HepG2 (cell line): ENCODE measurements at regions not wholly inside any gene's neighbourhood (a gene's known extent, or its start where the extent isn't known, plus 50 kb on each side); places are given as distances from the start of the nearest gene placed in this dataset.

Experiments
- ATAC-seq: fragments of 200-7000 bp; cut with Tn5 transposase; 3 replicates; pipeline ENCODE4 v1.9.1; 2020; ENCODE audit warnings: mild to moderate bottlenecking, moderate library complexity
- BruUV-seq: library from RNA; stranded (reverse); fragments of 400-500 nt; replicated peaks from 2 replicates; lab custom pipeline; 2021; lab: Mats Ljungman, UMichigan
- CTCF ChIA-PET: fragments of 300-600 bp; formaldehyde crosslinking; extraction: SDS; loops from one replicate; lab custom pipeline; 2021; ENCODE audit warnings: low total read pairs, inconsistent platforms, low intra/inter-chr PET ratio; lab: Yijun Ruan, JAX
- POLR2A ChIA-PET: fragments of 350-600 bp; sonication (Branson Sonifier 250); formaldehyde crosslinking; loops from one replicate; lab custom pipeline; 2020; ENCODE audit warnings: antibody characterized with exemption, inconsistent platforms; lab: Yijun Ruan, JAX
- DNase-seq: peaks from one replicate; pipeline ENCODE4 v3.0.0-alpha.2; 2015; ENCODE audit warnings: low spot score
- FAIRE-seq: peaks from 3 replicates; lab custom pipeline; 2011; peaks lifted over from hg19 to GRCh38; lab: Jason Lieb, UNC
- H2AFZ ChIP-seq: one replicate; pipeline ENCODE4 v1.6.1; 2011; ENCODE audit warnings: low read length, inconsistent platforms
- H3K27ac ChIP-seq: fragments of 300-600 bp; 3 replicates; pipeline ENCODE4 v1.8.0; 2011; ENCODE audit warnings: mixed run types, mild to moderate bottlenecking, mixed read lengths, low read length, inconsistent platforms; ENCODE audit not compliant: insufficient read depth; ENCODE audit errors: extremely low read length
- H3K27me3 ChIP-seq, 2 experiments: fragments of 200-600 bp in 1 of 2; 2 replicates in 1 of 2; 3 replicates in 1 of 2; pipeline versions ENCODE4 v1.6.0 to v1.8.0; 2011; ENCODE audit warnings: low read length in 2 of 2, mild to moderate bottlenecking in 2 of 2, moderate library complexity in 2 of 2, inconsistent platforms in 1 of 2; ENCODE audit not compliant: insufficient read depth in 2 of 2, control insufficient read depth in 1 of 2
- H3K36me3 ChIP-seq, 2 experiments: fragments of 200-600 bp in 1 of 2; replicated peaks in 1 of 2; 2 replicates in 1 of 2; 3 replicates in 1 of 2; pipeline versions ENCODE4 v1.5.1 to v1.8.0; 2011; ENCODE audit warnings: low read length in 2 of 2, inconsistent platforms in 1 of 2; ENCODE audit not compliant: insufficient read depth in 2 of 2, control insufficient read depth in 1 of 2
- H3K4me1 ChIP-seq: 2 replicates; pipeline ENCODE4 v1.5.1; 2012; ENCODE audit warnings: low read length, inconsistent platforms; ENCODE audit not compliant: insufficient read depth
- H3K4me2 ChIP-seq: 2 replicates; pipeline ENCODE4 v1.6.0; 2011; ENCODE audit warnings: low read depth, low read length, inconsistent platforms
- H3K4me3 ChIP-seq, 3 experiments: fragments of 200-600 bp in 1 of 3; sonication (generic), shearing (Covaris generic) in 1 of 3; replicated peaks in 1 of 3; 2 replicates each; pipeline ENCODE4 v1.5.1; 2011 to 2016; ENCODE audit warnings: low read length in 3 of 3, inconsistent platforms in 2 of 3, low read depth in 2 of 3, mild to moderate bottlenecking in 2 of 3, control low read depth in 1 of 3, mixed read lengths in 1 of 3; ENCODE audit not compliant: insufficient read depth in 1 of 3
- H3K79me2 ChIP-seq: one replicate; pipeline ENCODE4 v1.6.1; 2011; ENCODE audit warnings: low read length, inconsistent platforms; ENCODE audit not compliant: insufficient read depth
- H3K9ac ChIP-seq: 2 replicates; pipeline ENCODE4 v1.6.0; 2011; ENCODE audit warnings: mild to moderate bottlenecking, low read depth, low read length, inconsistent platforms; ENCODE audit not compliant: insufficient read depth
- H3K9me3 ChIP-seq: 2 replicates; pipeline ENCODE4 v1.5.1; 2012; ENCODE audit warnings: mild to moderate bottlenecking, low read length
- H4K20me1 ChIP-seq: 2 replicates; pipeline ENCODE4 v1.6.0; 2011; ENCODE audit warnings: inconsistent platforms, mild to moderate bottlenecking, low read length, moderate library complexity; ENCODE audit not compliant: insufficient read depth
- AGO2 ChIP-seq: fragments of 200-400 bp; formaldehyde crosslinking; optimal IDR thresholded peaks from 2 replicates; pipeline ENCODE3; 2017; ENCODE audit warnings: mild to moderate bottlenecking, low read depth, low read length, moderate library complexity
- ETV6 ChIP-seq: sonication (generic); formaldehyde crosslinking; conservative IDR thresholded peaks from 2 replicates; pipeline ENCODE4 v1.4.0; 2020; ENCODE audit warnings: missing genetic modification reagents
- HNRNPLL ChIP-seq: fragments of 200-400 bp; formaldehyde crosslinking; IDR thresholded peaks from 2 replicates; pipeline ENCODE4 v1.6.1; 2017; ENCODE audit warnings: mild to moderate bottlenecking, low read depth, low read length; ENCODE audit not compliant: poor library complexity, severe bottlenecking
- JUND ChIP-seq: sonication (generic); formaldehyde crosslinking; IDR thresholded peaks from 2 replicates; pipeline ENCODE4 v1.8.0; 2022; ENCODE audit warnings: mild to moderate bottlenecking, missing genetic modification reagents
- KDM2A ChIP-seq: sonication (generic); formaldehyde crosslinking; IDR thresholded peaks from 2 replicates; pipeline ENCODE4 v1.4.0; 2020; ENCODE audit warnings: low read depth, missing genetic modification reagents, borderline replicate concordance
- KDM6A ChIP-seq: IDR thresholded peaks from 2 replicates; pipeline ENCODE4 v1.6.1; 2016; ENCODE audit warnings: low read depth
- SIN3A ChIP-seq: IDR thresholded peaks from 2 replicates; pipeline ENCODE4 v1.6.1; 2011; ENCODE audit warnings: low read depth, mild to moderate bottlenecking, control low read depth, low read length, borderline replicate concordance
- ZNF512 ChIP-seq: sonication (generic); formaldehyde crosslinking; IDR thresholded peaks from 2 replicates; pipeline ENCODE4 v1.4.0; 2020; ENCODE audit warnings: mild to moderate bottlenecking, missing genetic modification reagents
- WGBS: methylation state at CpG from one replicate; pipeline ENCODE4 v1.1.6; 2017; ENCODE audit warnings: low lambda C conversion rate; 5-methylcytosine and 5-hydroxymethylcytosine counted together
- in situ Hi-C: cut with HindIII; loops from 2 replicates; pipeline ENCODE4 v1.10.0; 2017; ENCODE audit warnings: low pct_unique_long_range_greater_than_20kb; ENCODE audit not compliant: extremely low pct_ligation_motif_present
- intact Hi-C: fragments of 100-400 bp; cut with micrococcal nuclease; formaldehyde crosslinking; loops from one replicate; pipeline ENCODE4 v1.10.0; 2022; ENCODE audit not compliant: unreplicated experiment
- TF ChIP-seq, protein P1 (sequence below): sonication (generic); formaldehyde crosslinking; IDR thresholded peaks from 2 replicates; pipeline ENCODE4 v1.4.0; 2020; ENCODE audit warnings: mild to moderate bottlenecking, missing genetic modification reagents
- TF ChIP-seq, protein P2 (sequence below): sonication (generic); formaldehyde crosslinking; IDR thresholded peaks from 2 replicates; pipeline ENCODE4 v1.4.0; 2020; ENCODE audit warnings: low read depth, mild to moderate bottlenecking, missing genetic modification reagents

DNA sequence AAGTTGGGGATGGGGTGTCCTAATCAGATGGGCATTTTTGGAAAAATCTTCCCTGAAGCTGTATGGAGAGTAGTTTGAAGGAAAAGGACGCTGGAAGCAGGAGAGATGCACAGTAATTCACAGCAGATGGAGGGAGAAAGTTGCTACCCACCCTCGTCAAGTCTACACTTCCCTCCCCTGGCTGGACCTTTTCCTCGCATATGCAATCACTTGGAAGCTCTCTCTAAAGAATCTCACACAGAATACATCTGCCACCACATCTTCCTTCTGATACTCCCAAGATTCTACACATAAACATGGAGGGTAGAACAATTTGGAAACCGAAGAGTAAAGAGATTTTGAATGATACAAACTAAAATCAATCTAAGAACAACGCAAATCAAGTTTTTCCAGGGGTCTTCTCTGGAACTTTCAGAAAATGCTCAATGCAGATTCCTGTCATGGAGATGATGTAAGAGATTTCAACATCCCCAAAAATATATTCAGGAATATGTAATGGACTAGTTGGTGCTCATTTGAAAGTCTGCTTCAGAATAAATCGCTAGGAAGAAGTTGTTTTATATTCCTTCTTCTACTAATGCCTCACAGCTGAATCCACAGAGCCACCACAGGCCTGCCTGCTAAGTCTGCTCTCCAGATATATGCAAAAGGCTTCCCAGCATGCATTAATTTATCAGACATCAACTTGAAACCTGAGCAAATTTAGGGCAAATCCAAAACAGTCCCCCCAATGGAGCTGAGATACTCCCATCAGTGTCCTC lies 291.5 kb downstream of the LRATD1 start:
- ChIA-PET CTCF (no interaction called here), POLR2A (no interaction called here)
- H4K20me1 ChIP-seq: no peaks in the 10 kb centered on the region
- no peak for DNase-seq
- no peak overlapping the region for H2AFZ ChIP-seq
- BruUV-seq: no TSS peak
- H3K4me3 ChIP-seq: no peak overlapping the region
- H3K79me2 ChIP-seq: no peaks in the 10 kb centered on the region
- no peak for ATAC-seq
- no peaks in the 10 kb centered on the region for H3K4me1 ChIP-seq
- TF ChIP-seq, protein P1, sequence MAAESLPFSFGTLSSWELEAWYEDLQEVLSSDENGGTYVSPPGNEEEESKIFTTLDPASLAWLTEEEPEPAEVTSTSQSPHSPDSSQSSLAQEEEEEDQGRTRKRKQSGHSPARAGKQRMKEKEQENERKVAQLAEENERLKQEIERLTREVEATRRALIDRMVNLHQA (CRISPR knock-in tag): no peak
- TF ChIP-seq ZNF512 (CRISPR knock-in tag): no peak
- TF ChIP-seq KDM6A (CRISPR knock-in tag): no peak
- TF ChIP-seq ETV6 (CRISPR knock-in tag): no peak
- no peak for TF ChIP-seq HNRNPLL
- no peak for FAIRE-seq
- no peak overlapping the region for H3K27ac ChIP-seq
- in situ Hi-C loops (loop anchor here (25.0 kb wide), 1 partner anchor 663 kb away; the partner anchor contains the start of gene DDX1), intact Hi-C loops (no loop called here)
- H3K36me3 ChIP-seq: no peaks in the 10 kb centered on the region
- WGBS: under 1% methylated on average over 6 of the region's 6 CpGs
- H3K27me3 ChIP-seq: no peaks in the 10 kb centered on the region
- H3K9ac ChIP-seq: no peak overlapping the region
- H3K4me2 ChIP-seq: no peak overlapping the region
- H3K9me3 ChIP-seq: no peaks in the 10 kb centered on the region

DNA sequence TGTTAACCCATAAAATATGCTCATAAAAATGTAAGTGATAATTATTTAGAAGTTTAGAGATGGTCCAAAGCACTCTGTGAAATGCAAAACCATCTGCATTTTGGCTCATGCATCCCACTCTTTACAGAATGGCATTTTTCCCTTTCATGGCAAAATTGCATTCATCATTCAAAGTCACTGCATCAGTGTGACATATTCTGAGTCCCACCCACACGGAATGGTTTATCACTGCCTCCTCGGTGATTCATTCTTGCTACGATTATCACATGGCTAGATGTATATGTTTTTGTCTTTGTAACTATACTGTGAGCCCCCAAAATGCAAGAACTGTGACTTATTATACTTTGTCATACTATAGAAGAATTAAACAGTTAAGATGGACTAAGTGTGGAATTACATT lies 293.0 kb downstream of the LRATD1 start:
- POLR2A ChIA-PET: no interaction called here
- ATAC-seq (no peak), DNase-seq (no peak), FAIRE-seq (no peak)
- no peak overlapping the region for H3K4me3 ChIP-seq
- no peak overlapping the region for H3K4me2 ChIP-seq
- H3K36me3 ChIP-seq: no peaks in the 10 kb centered on the region
- intact Hi-C loops (no loop called here), in situ Hi-C loops (loop anchor here (25.0 kb wide), 1 partner anchor 1738 kb away; no protein-coding TSS in a partner anchor)
- CTCF ChIA-PET: no interaction called here
- H3K9me3 ChIP-seq: no peaks in the 10 kb centered on the region
- H3K27ac ChIP-seq: no peak overlapping the region
- WGBS: 27% methylated on average over 3 of the region's 3 CpGs
- TF ChIP-seq, protein P2, sequence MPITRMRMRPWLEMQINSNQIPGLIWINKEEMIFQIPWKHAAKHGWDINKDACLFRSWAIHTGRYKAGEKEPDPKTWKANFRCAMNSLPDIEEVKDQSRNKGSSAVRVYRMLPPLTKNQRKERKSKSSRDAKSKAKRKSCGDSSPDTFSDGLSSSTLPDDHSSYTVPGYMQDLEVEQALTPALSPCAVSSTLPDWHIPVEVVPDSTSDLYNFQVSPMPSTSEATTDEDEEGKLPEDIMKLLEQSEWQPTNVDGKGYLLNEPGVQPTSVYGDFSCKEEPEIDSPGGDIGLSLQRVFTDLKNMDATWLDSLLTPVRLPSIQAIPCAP (CRISPR knock-in tag): no peak
- no peak for TF ChIP-seq KDM2A
- no peak for TF ChIP-seq AGO2
- TF ChIP-seq SIN3A: no peak
- TF ChIP-seq JUND (CRISPR knock-in tag): no peak
- no TSS peak for BruUV-seq
- no peaks in the 10 kb centered on the region for H3K27me3 ChIP-seq
- H2AFZ ChIP-seq: no peak overlapping the region
- no peaks in the 10 kb centered on the region for H4K20me1 ChIP-seq
- no peaks in the 10 kb centered on the region for H3K79me2 ChIP-seq
- no peak overlapping the region for H3K9ac ChIP-seq
- no peaks in the 10 kb centered on the region for H3K4me1 ChIP-seq
